Osteocyte (in vitro differentiated cells): ENCODE measurements at regions not wholly inside any gene's neighbourhood (a gene's known extent, or its start where the extent isn't known, plus 50 kb on each side); places are given as distances from the start of the nearest gene placed in this dataset.

Source experiments
- DNase-seq: peaks from one replicate; pipeline ENCODE4 v3.0.0; 2021; ENCODE audit warnings: mixed read lengths; ENCODE audit not compliant: unreplicated experiment; ENCODE audit errors: extremely low spot score
- H3K27ac Mint-ChIP-seq: one replicate; pipeline ENCODE4 v1.8.0; 2021; ENCODE audit warnings: mild to moderate bottlenecking, mixed read lengths; ENCODE audit not compliant: unreplicated experiment
- H3K27me3 Mint-ChIP-seq: one replicate; pipeline ENCODE4 v1.8.0; 2021; ENCODE audit warnings: mixed read lengths; ENCODE audit not compliant: unreplicated experiment
- H3K36me3 Mint-ChIP-seq: one replicate; pipeline ENCODE4 v1.8.0; 2021; ENCODE audit warnings: mixed read lengths; ENCODE audit not compliant: unreplicated experiment
- H3K4me1 Mint-ChIP-seq: one replicate; pipeline ENCODE4 v1.8.0; 2021; ENCODE audit warnings: mixed read lengths; ENCODE audit not compliant: unreplicated experiment
- H3K4me3 Mint-ChIP-seq: one replicate; pipeline ENCODE4 v1.8.0; 2021; ENCODE audit warnings: mild to moderate bottlenecking, moderate library complexity, mixed read lengths; ENCODE audit not compliant: unreplicated experiment
- H3K9me3 Mint-ChIP-seq: one replicate; pipeline ENCODE4 v1.8.0; 2021; ENCODE audit warnings: mixed read lengths; ENCODE audit not compliant: unreplicated experiment
- TF ChIP-seq, protein P1 (sequence below): fragments of 200-600 bp; sonication (generic); IDR thresholded peaks from 2 replicates; pipeline ENCODE4 v1.5.0; 2021; ENCODE audit warnings: antibody characterized with exemption, mild to moderate bottlenecking, moderate library complexity

DNA sequence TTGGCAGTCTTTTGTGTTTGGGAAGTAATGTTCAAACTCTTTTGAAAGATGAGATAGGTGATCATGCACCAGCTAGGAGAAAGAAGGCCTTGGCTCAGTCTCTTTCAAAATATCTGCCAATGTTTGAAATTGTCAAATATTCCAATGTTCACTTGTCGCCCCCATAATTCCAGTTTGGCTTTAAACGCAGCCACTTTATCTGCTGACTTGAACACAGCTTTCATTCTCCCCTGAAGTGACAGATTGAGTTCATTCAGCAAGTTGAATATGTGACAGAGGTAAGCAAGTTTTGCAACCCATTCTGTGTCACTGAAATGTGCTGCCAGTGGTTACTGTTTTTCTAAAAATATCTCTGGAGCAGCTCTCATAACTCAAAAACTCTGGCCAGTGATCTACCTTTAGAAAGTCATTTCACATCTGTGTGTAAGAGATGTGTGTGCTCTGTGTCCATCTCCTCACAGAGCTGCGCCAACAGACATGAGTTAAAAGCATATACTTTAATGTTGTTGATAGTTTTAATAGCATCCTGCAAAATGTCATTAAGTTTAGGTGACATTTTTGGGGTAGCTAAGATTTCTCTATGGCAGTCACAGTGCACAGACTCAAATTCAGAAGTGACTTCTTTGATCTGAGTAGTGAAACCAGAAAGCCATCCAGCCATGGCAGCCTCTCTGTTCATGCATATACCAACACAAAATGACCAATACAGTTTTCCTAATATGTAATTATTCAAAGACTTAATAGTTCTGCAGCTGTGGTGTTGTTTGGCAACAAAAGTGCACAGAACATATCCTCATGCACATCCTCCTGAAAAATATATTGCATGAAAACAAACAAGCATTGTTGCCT lies 614.3 kb upstream of the MIS18BP1 start:
- no peak for DNase-seq
- H3K27ac Mint-ChIP-seq: no peak overlapping the region
- H3K36me3 Mint-ChIP-seq: no peaks in the 10 kb centered on the region
- peaks cover 4% of the 10 kb centered on the region for H3K9me3 Mint-ChIP-seq
- no peaks in the 10 kb centered on the region for H3K27me3 Mint-ChIP-seq
- H3K4me3 Mint-ChIP-seq: no peak overlapping the region
- TF ChIP-seq, protein P1, sequence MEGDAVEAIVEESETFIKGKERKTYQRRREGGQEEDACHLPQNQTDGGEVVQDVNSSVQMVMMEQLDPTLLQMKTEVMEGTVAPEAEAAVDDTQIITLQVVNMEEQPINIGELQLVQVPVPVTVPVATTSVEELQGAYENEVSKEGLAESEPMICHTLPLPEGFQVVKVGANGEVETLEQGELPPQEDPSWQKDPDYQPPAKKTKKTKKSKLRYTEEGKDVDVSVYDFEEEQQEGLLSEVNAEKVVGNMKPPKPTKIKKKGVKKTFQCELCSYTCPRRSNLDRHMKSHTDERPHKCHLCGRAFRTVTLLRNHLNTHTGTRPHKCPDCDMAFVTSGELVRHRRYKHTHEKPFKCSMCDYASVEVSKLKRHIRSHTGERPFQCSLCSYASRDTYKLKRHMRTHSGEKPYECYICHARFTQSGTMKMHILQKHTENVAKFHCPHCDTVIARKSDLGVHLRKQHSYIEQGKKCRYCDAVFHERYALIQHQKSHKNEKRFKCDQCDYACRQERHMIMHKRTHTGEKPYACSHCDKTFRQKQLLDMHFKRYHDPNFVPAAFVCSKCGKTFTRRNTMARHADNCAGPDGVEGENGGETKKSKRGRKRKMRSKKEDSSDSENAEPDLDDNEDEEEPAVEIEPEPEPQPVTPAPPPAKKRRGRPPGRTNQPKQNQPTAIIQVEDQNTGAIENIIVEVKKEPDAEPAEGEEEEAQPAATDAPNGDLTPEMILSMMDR: no peak
- H3K4me1 Mint-ChIP-seq: no peaks in the 10 kb centered on the region

DNA sequence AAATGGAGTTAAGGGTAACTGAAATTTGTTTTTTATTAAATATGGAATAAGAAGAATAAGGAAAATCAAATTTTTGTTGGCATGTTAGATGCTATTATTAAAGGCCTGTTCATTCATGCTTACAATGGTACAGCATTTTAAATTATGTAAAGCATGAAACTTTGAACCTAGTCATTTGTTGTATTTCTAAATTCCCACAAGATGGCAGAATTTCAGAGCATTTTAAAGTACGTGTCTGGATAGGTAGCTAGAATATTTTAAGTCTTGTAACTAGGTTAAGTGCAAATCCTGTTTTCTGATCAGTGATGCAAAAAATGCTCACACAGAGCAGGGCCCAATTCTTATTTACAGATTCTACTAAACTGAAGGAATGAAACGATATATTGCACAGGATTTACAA lies 585.6 kb upstream of the MIS18BP1 start:
- Mint-ChIP-seq H3K4me1 (no peaks in the 10 kb centered on the region), H3K27me3 (peaks cover 14% of the 10 kb centered on the region), H3K27ac (no peak overlapping the region), H3K36me3 (no peaks in the 10 kb centered on the region), H3K9me3 (no peaks in the 10 kb centered on the region), H3K4me3 (no peak overlapping the region)
- DNase-seq: no peak
- TF ChIP-seq, protein P1: peak; percentile 41

DNA sequence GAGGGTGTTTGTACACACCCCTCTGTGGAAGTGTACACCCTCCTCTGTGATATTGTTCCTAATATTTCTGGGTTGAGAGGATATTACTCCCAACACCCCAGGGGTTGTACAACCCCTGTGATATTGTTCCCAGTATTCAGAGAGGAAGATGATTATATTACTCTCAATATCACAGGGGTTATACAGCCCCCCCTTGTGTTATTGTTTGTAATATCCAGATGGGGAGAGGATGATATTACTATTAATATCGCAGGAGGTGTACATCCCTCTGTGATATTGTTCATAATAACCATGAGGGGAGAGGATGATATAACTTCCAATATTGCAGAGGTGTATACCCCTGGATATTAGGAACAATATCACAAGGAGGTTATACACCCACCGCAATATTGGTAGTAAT lies 566.1 kb upstream of the MIS18BP1 start:
- Mint-ChIP-seq H3K27ac (no peak overlapping the region), H3K4me1 (no peaks in the 10 kb centered on the region), H3K9me3 (no peaks in the 10 kb centered on the region), H3K4me3 (no peak overlapping the region), H3K27me3 (no peaks in the 10 kb centered on the region), H3K36me3 (no peaks in the 10 kb centered on the region)
- DNase-seq: no peak
- TF ChIP-seq, protein P1: peak; percentile 16

DNA sequence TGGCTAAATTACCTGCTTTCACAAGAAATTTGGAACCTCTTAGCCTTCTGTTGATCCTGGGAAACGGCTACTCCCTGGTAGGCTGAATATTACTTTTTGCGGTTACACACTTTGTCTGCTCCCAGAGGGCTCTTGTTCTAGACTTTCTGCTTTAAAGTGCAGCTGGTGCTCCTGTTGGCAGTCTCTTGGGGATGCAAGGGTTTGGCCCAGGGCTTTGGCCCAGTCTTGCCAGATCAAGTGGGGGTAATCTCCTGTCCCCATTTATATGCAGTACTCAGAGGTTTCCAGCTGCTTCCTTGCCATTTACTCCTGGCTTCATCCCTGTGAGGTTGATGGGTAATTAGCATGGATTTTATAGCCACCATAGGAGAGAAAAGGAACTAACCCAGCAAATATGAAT lies 558.2 kb upstream of the MIS18BP1 start:
- H3K4me3 Mint-ChIP-seq: no peak overlapping the region
- H3K36me3 Mint-ChIP-seq: no peaks in the 10 kb centered on the region
- TF ChIP-seq, protein P1: no peak
- H3K27me3 Mint-ChIP-seq: no peaks in the 10 kb centered on the region
- H3K27ac Mint-ChIP-seq: no peak overlapping the region
- H3K9me3 Mint-ChIP-seq: no peaks in the 10 kb centered on the region
- H3K4me1 Mint-ChIP-seq: peaks cover 21% of the 10 kb centered on the region
- no peak for DNase-seq

DNA sequence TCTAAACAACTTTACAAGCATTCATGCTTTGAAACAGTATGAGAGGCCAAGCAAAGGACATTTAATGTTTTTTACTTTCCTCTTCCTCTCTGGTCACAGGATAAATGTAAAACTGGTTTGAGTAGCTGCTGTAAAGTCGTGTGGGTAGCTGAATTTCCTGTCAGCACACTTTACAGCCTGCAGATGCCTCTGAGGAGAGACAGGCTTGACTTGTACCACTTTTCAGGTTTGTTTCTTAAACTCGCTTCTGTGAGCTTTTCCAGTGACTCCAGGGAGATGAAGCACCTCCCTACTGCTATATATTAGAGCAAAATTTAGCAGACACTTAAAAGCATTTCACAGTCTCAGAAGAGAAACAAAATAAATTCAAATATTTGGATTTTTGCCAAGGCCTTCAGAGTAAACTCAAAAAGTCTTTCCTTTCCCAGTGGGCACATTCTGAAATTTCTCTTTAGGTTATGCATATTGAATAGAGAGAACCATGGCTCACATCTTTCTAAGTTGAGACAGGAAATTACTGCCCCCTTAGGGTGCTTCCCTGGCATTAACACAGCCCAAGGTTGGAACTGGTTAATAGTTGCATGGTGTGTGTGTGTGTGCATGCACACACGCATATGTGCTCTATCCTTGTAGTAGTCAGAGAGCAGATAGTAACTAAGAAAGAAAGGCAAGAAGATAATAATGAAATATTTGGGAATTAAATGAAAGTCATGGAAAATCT lies 557.3 kb upstream of the MIS18BP1 start:
- Mint-ChIP-seq H3K4me1 (peaks cover 21% of the 10 kb centered on the region), H3K4me3 (no peak overlapping the region), H3K27ac (peak overlapping the region; percentile 72), H3K36me3 (no peaks in the 10 kb centered on the region), H3K9me3 (no peaks in the 10 kb centered on the region), H3K27me3 (peaks cover 3% of the 10 kb centered on the region)
- DNase-seq: no peak
- TF ChIP-seq, protein P1: peak; percentile 69
